H1 (cell line): ENCODE measurements at regions not wholly inside any gene's neighbourhood (a gene's known extent, or its start where the extent isn't known, plus 50 kb on each side); places are given as distances from the start of the nearest gene placed in this dataset.
A peak's percentile ranks its signal among the peaks of the same experiment; 100 is the strongest.

Experiments
- CTCF ChIA-PET: fragments of 300-600 bp; sonication (Branson Sonifier 250); formaldehyde crosslinking; loops from one replicate; lab custom pipeline; 2021; ENCODE audit not compliant: partially characterized antibody; lab: Charles Lee
- POLR2A ChIA-PET: fragments of 300-600 bp; sonication (Branson Sonifier 250); formaldehyde crosslinking; loops from one replicate; lab custom pipeline; 2021; ENCODE audit warnings: inconsistent platforms; ENCODE audit not compliant: partially characterized antibody; lab: Charles Lee
- DNase-seq, 2 experiments: peaks; one replicate each; pipeline versions ENCODE4 v3.0.0 to v3.0.0-alpha.2; 2010 to 2022; ENCODE audit warnings: low spot score in 2 of 2, low read depth in 1 of 2, mixed read lengths in 1 of 2
- FAIRE-seq: peaks from 2 replicates; lab custom pipeline; 2011; peaks lifted over from hg19 to GRCh38; lab: Jason Lieb, UNC
- H2AFZ ChIP-seq: 2 replicates; pipeline ENCODE4 v1.8.1; 2012; ENCODE audit warnings: low read length, inconsistent platforms
- H2AK5ac ChIP-seq: 2 replicates; pipeline ENCODE4 v1.6.1; 2013; ENCODE audit warnings: low read depth, low read length
- H2BK120ac ChIP-seq: replicated peaks from 2 replicates; pipeline ENCODE3; 2013; ENCODE audit warnings: low read depth, low read length, inconsistent platforms
- H2BK12ac ChIP-seq: 2 replicates; pipeline ENCODE4 v1.6.1; 2013; ENCODE audit warnings: low read depth, low read length
- H2BK15ac ChIP-seq: 2 replicates; pipeline ENCODE4 v1.6.1; 2013; ENCODE audit warnings: low read length
- H2BK20ac ChIP-seq: 2 replicates; pipeline ENCODE4 v1.6.1; 2013; ENCODE audit warnings: low read length
- H2BK5ac ChIP-seq: 2 replicates; pipeline ENCODE4 v1.6.1; 2013; ENCODE audit warnings: low read depth, low read length
- H3K14ac ChIP-seq: 2 replicates; pipeline ENCODE4 v1.6.1; 2013; ENCODE audit warnings: inconsistent platforms; ENCODE audit not compliant: insufficient read length
- H3K18ac ChIP-seq: 2 replicates; pipeline ENCODE4 v1.6.1; 2013; ENCODE audit warnings: low read length; ENCODE audit errors: extremely low read depth
- H3K23ac ChIP-seq: 2 replicates; pipeline ENCODE4 v1.6.1; 2013; ENCODE audit warnings: inconsistent platforms; ENCODE audit not compliant: insufficient read length
- H3K23me2 ChIP-seq: 2 replicates; pipeline ENCODE4 v1.6.1; 2013; ENCODE audit warnings: low read depth, low read length
- H3K27ac ChIP-seq: 2 replicates; pipeline ENCODE4 v1.6.1; 2011; ENCODE audit warnings: low read depth, low read length, inconsistent platforms
- H3K27me3 ChIP-seq, 4 experiments: replicated peaks in 1 of 4; 1 replicate in 1 of 4; 2 replicates in 3 of 4; pipeline versions ENCODE4 v1.6.1 to v1.8.1; 2011 to 2013; ENCODE audit warnings: low read length in 3 of 4, mild to moderate bottlenecking in 3 of 4, inconsistent platforms in 2 of 4, mixed read lengths in 2 of 4, moderate library complexity in 1 of 4; ENCODE audit not compliant: control insufficient read depth in 3 of 4, insufficient read depth in 3 of 4; ENCODE audit errors: extremely low read depth in 1 of 4
- H3K36me3 ChIP-seq, 4 experiments: 2 replicates each; pipeline versions ENCODE4 v1.6.1 to v1.8.1; 2011 to 2013; ENCODE audit warnings: mild to moderate bottlenecking in 4 of 4, low read length in 3 of 4, moderate library complexity in 2 of 4, control low read depth in 1 of 4, inconsistent platforms in 1 of 4; ENCODE audit not compliant: insufficient read depth in 4 of 4, control insufficient read depth in 2 of 4
- H3K4ac ChIP-seq: replicated peaks from 2 replicates; pipeline ENCODE3; 2013; ENCODE audit warnings: low read length, low read depth, mixed read lengths, inconsistent platforms; ENCODE audit not compliant: insufficient read length
- H3K4me1 ChIP-seq, 4 experiments: replicated peaks in 1 of 4; 1 replicate in 1 of 4; 2 replicates in 3 of 4; pipeline versions ENCODE4 v1.6.1 to v1.8.1; 2011 to 2013; ENCODE audit warnings: low read length in 3 of 4, inconsistent platforms in 2 of 4, mixed read lengths in 1 of 4; ENCODE audit not compliant: insufficient read depth in 4 of 4, control insufficient read depth in 3 of 4
- H3K4me2 ChIP-seq, 2 experiments: 2 replicates each; pipeline versions ENCODE4 v1.6.1 to v1.8.1; 2011 to 2013; ENCODE audit warnings: low read depth in 2 of 2, low read length in 2 of 2, control low read depth in 1 of 2, inconsistent platforms in 1 of 2, mild to moderate bottlenecking in 1 of 2; ENCODE audit not compliant: insufficient read depth in 1 of 2
- H3K4me3 ChIP-seq, 4 experiments: fragments of 200-600, 300-600 bp in 1 of 4; sonication (generic), shearing (Covaris generic), sonication (Bioruptor Twin) in 1 of 4; 2 replicates each; pipeline versions ENCODE4 v1.5.1 to v1.8.1; 2011 to 2016; ENCODE audit warnings: low read length in 4 of 4, low read depth in 3 of 4, control low read depth in 2 of 4, inconsistent platforms in 2 of 4, mild to moderate bottlenecking in 2 of 4, mixed read lengths in 1 of 4, moderate library complexity in 1 of 4; ENCODE audit not compliant: insufficient read depth in 2 of 4; ENCODE audit errors: extremely low read depth in 1 of 4
- H3K56ac ChIP-seq: replicated peaks from 2 replicates; pipeline ENCODE3; 2013; ENCODE audit warnings: low read depth, mild to moderate bottlenecking, mixed read lengths, low read length, inconsistent platforms; ENCODE audit not compliant: insufficient read length
- H3K79me1 ChIP-seq: 2 replicates; pipeline ENCODE4 v1.6.1; 2013; ENCODE audit warnings: low read depth, low read length, control low read depth
- H3K79me2 ChIP-seq, 2 experiments: 2 replicates each; pipeline versions ENCODE4 v1.6.1 to v1.8.1; 2012 to 2013; ENCODE audit warnings: low read length in 2 of 2, mild to moderate bottlenecking in 2 of 2, inconsistent platforms in 1 of 2; ENCODE audit not compliant: insufficient read depth in 2 of 2, control insufficient read depth in 1 of 2
- H3K9ac ChIP-seq, 4 experiments: replicated peaks in 1 of 4; 1 replicate in 1 of 4; 2 replicates in 3 of 4; pipeline versions ENCODE4 v1.6.1 to v1.8.1; 2011 to 2013; ENCODE audit warnings: low read depth in 3 of 4, low read length in 3 of 4, control low read depth in 2 of 4, mild to moderate bottlenecking in 2 of 4, moderate library complexity in 2 of 4, inconsistent platforms in 1 of 4; ENCODE audit errors: extremely low read depth in 1 of 4
- H3K9me3 ChIP-seq, 2 experiments: 2 replicates each; pipeline versions ENCODE4 v1.6.1 to v1.8.1; 2012 to 2013; ENCODE audit warnings: mild to moderate bottlenecking in 2 of 2, moderate library complexity in 2 of 2, control low read depth in 1 of 2, inconsistent platforms in 1 of 2, low read depth in 1 of 2, low read length in 1 of 2, mixed read lengths in 1 of 2; ENCODE audit not compliant: insufficient read depth in 2 of 2
- H4K20me1 ChIP-seq, 2 experiments: replicated peaks in 1 of 2; 2 replicates each; pipeline versions ENCODE3 to v1.8.1; 2011 to 2013; ENCODE audit warnings: inconsistent platforms in 2 of 2, low read length in 2 of 2, mild to moderate bottlenecking in 1 of 2; ENCODE audit not compliant: insufficient read depth in 2 of 2, control insufficient read depth in 1 of 2
- H4K5ac ChIP-seq: 2 replicates; pipeline ENCODE4 v1.6.1; 2013; ENCODE audit warnings: low read length, low read depth, mixed read lengths, inconsistent platforms; ENCODE audit not compliant: insufficient read length
- H4K8ac ChIP-seq: 2 replicates; pipeline ENCODE4 v1.8.0; 2013; ENCODE audit warnings: mild to moderate bottlenecking, moderate library complexity, low read length, inconsistent platforms; ENCODE audit not compliant: insufficient read depth; ENCODE audit errors: extremely low read depth
- H4K91ac ChIP-seq: replicated peaks from 2 replicates; pipeline ENCODE3; 2013; ENCODE audit warnings: low read length, mixed read lengths, inconsistent platforms; ENCODE audit not compliant: insufficient read length
- ATF2 ChIP-seq: IDR thresholded peaks from 2 replicates; pipeline ENCODE4 v1.6.1; 2012; ENCODE audit warnings: low read length, inconsistent platforms
- BACH1 ChIP-seq: IDR thresholded peaks from 2 replicates; pipeline ENCODE4 v1.6.1; 2012; ENCODE audit warnings: low read length, improper control_type of control experiment
- CREB1 ChIP-seq: IDR thresholded peaks from 2 replicates; pipeline ENCODE4 v1.6.1; 2012; ENCODE audit warnings: inconsistent platforms
- JUND ChIP-seq: IDR thresholded peaks from 2 replicates; pipeline ENCODE4 v1.6.1; 2011; ENCODE audit warnings: mild to moderate bottlenecking, improper control_type of control experiment, low read length
- MAX ChIP-seq: IDR thresholded peaks from 2 replicates; pipeline ENCODE4 v1.6.1; 2012; ENCODE audit warnings: inconsistent platforms
- POLR2A ChIP-seq, 2 experiments: IDR thresholded peaks; 1 replicate in 1 of 2; 2 replicates in 1 of 2; pipeline ENCODE4 v1.6.1; 2011; ENCODE audit warnings: low read depth in 2 of 2, low read length in 2 of 2, mild to moderate bottlenecking in 2 of 2; ENCODE audit errors: control extremely low read depth in 1 of 2
- SIRT6 ChIP-seq: IDR thresholded peaks from one replicate; pipeline ENCODE4 v1.7.1; 2012; ENCODE audit warnings: low read length, inconsistent platforms
- WGBS, 2 experiments: shearing (Covaris generic) in 1 of 2; methylation state at CpG; one replicate each; pipeline versions ENCODE4 v1.1.6 to v1.1.7; 2013 to 2015; ENCODE audit warnings: low lambda C conversion rate in 2 of 2, mixed read lengths in 2 of 2, inconsistent platforms in 1 of 2, low coverage in 1 of 2, missing lambda C conversion rate in 1 of 2; ENCODE audit not compliant: insufficient replicate concordance in 2 of 2, insufficient coverage in 1 of 2, insufficient read length in 1 of 2; ENCODE audit errors: extremely low coverage in 1 of 2, missing lambda C conversion rate in 1 of 2; 5-methylcytosine and 5-hydroxymethylcytosine counted together

- Histone ChIP-seq H4K5ac (no peak overlapping the region), H3K36me3 (no peaks in the 10 kb centered on the region), H3K23me2 (no peaks in the 10 kb centered on the region; the same call in 1 of the 2 replicates), H2BK120ac (no peak overlapping the region), H2AFZ (no peak overlapping the region), H3K79me2 (no peaks in the 10 kb centered on the region), H3K4me3 (no peak overlapping the region), H2BK12ac (no peak overlapping the region), H2BK15ac (no peak overlapping the region), H3K14ac (no peak overlapping the region), H2AK5ac (no peak overlapping the region), H2BK20ac (no peak overlapping the region), H3K4me1 (no peaks in the 10 kb centered on the region), H3K56ac (no peak overlapping the region), H2BK5ac (0 out of 2 replicates have a peak overlapping the region, but pooled peaks have one; percentile 52), H3K9ac (no peak overlapping the region), H3K9me3 (no peaks in the 10 kb centered on the region), H3K4me2 (no peak overlapping the region), H3K27ac (no peak overlapping the region), H3K18ac (no peak overlapping the region), H4K8ac (no peak overlapping the region), H3K79me1 (no peaks in the 10 kb centered on the region), H3K27me3 (no peaks in the 10 kb centered on the region; a peak in 1 of 7 replicates), H3K4ac (no peak overlapping the region), H3K23ac (no peak overlapping the region), H4K20me1 (no peaks in the 10 kb centered on the region), H4K91ac (no peak overlapping the region)
- peak in 1 of 2 experiments; percentile 20 for DNase-seq
- no peak for FAIRE-seq
- ChIA-PET CTCF (interaction anchor here (0.7 to 2.2 kb wide), 5 partner anchors 9 to 290 kb away, joined by 3 to 8 read pairs (median 3); no protein-coding TSS in a partner anchor), POLR2A (no interaction called here)
- 87% methylated on average over 10 of the region's 10 CpGs; no CpG with 5 or more reads in 1 of the 2 experiments for WGBS, 2 experiments
- TF ChIP-seq BACH1 (no peak), MAX (no peak), POLR2A (IDR thresholded peaks at IDR 0.05; ENCODE audit: control extremely low read depth in 1 of 2, low read depth in 2 of 2, low read length in 2 of 2) (no peak), JUND (no peak), ATF2 (no peak), CREB1 (no peak), SIRT6 (no peak)
Measured at GRCh38 chr10:78337646-78338391, 304.2 kb downstream of the RPS24 start.
